ENCODE measurements at regions not wholly inside any gene's neighbourhood (a gene's known extent, or its start where the extent isn't known, plus 50 kb on each side); places are given as distances from the start of the nearest gene placed in this dataset.

GRCh38 chr22:47301820-47302475, 539.5 kb downstream of the TBC1D22A start:
- no peak overlapping the region for H3K4me3 ChIP-seq (ENCODE audit: low read depth, low read length)
- no peak for TF ChIP-seq CTCF (IDR thresholded peaks at IDR 0.05; ENCODE audit: borderline replicate concordance, insufficient read depth, low read depth, low read length)

- TF ChIP-seq CTCF (IDR thresholded peaks at IDR 0.05; ENCODE audit: borderline replicate concordance, insufficient read depth, low read depth, low read length) = no peak
- no peak overlapping the region for H3K4me3 ChIP-seq (ENCODE audit: low read depth, low read length)
These were observed 538.4 kb downstream of the TBC1D22A start for GRCh38 chr22:47300698-47301405.

GRCh38 chr22:47299863-47300697, 537.6 kb downstream of the TBC1D22A start:
- TF ChIP-seq CTCF (IDR thresholded peaks at IDR 0.05; ENCODE audit: borderline replicate concordance, insufficient read depth, low read depth, low read length) = no peak
- no peak overlapping the region for H3K4me3 ChIP-seq (ENCODE audit: low read depth, low read length)

- no peak for TF ChIP-seq CTCF (IDR thresholded peaks at IDR 0.05; ENCODE audit: borderline replicate concordance, insufficient read depth, low read depth, low read length)
- no peak overlapping the region for H3K4me3 ChIP-seq (ENCODE audit: low read depth, low read length)
These were observed 536.9 kb downstream of the TBC1D22A start for GRCh38 chr22:47299211-47299862.

- TF ChIP-seq CTCF (IDR thresholded peaks at IDR 0.05; ENCODE audit: borderline replicate concordance, insufficient read depth, low read depth, low read length) = no peak
- no peak overlapping the region for H3K4me3 ChIP-seq (ENCODE audit: low read depth, low read length)
These were observed 535.8 kb downstream of the TBC1D22A start for GRCh38 chr22:47298017-47298785.

- H3K4me3 ChIP-seq (ENCODE audit: low read depth, low read length) = no peak overlapping the region
- no peak for TF ChIP-seq CTCF (IDR thresholded peaks at IDR 0.05; ENCODE audit: borderline replicate concordance, insufficient read depth, low read depth, low read length)
These were observed 535.0 kb downstream of the TBC1D22A start for GRCh38 chr22:47297261-47298016.
